ENCODE measurements at regions not wholly inside any gene's neighbourhood (a gene's known extent, or its start where the extent isn't known, plus 50 kb on each side); places are given as distances from the start of the nearest gene placed in this dataset.

DNA sequence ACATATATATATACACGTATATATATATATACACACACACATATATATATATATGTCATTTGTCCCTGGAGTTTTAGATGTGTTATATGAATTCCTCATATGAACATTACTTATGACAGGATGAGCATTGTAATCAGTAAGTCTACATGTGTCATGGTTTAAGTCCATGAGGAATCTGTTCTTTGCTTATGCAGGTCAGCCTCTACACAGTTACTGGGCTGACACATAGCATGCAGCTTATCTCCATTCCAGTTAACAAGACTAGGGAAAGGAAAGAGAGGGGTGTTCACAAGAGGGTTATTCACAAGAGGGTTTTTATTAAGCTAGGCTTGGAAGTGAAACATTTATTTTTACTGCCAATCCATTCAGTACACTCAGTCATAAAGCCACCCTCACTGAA, 226.7 kb downstream of the SNX13 start:
- TF ChIP-seq, protein P1, sequence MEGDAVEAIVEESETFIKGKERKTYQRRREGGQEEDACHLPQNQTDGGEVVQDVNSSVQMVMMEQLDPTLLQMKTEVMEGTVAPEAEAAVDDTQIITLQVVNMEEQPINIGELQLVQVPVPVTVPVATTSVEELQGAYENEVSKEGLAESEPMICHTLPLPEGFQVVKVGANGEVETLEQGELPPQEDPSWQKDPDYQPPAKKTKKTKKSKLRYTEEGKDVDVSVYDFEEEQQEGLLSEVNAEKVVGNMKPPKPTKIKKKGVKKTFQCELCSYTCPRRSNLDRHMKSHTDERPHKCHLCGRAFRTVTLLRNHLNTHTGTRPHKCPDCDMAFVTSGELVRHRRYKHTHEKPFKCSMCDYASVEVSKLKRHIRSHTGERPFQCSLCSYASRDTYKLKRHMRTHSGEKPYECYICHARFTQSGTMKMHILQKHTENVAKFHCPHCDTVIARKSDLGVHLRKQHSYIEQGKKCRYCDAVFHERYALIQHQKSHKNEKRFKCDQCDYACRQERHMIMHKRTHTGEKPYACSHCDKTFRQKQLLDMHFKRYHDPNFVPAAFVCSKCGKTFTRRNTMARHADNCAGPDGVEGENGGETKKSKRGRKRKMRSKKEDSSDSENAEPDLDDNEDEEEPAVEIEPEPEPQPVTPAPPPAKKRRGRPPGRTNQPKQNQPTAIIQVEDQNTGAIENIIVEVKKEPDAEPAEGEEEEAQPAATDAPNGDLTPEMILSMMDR (conservative IDR thresholded peaks at IDR 0.05; ENCODE audit: low read length), result no peak
- TF ChIP-seq EZH2phosphoT487 (IDR thresholded peaks at IDR 0.05; ENCODE audit: borderline replicate concordance, low read depth, low read length), result no peak

Measured in OCI-LY7 (cell line).